Dendritic cell treated with granulocyte-macrophage colony-stimulating factor and Interleukin-4, amounts not matched to agents 40 ng/mL and 50 ng/mL, for 4 days (primary cell): ENCODE measurements at regions not wholly inside any gene's neighbourhood (a gene's known extent, or its start where the extent isn't known, plus 50 kb on each side); places are given as distances from the start of the nearest gene placed in this dataset.

Experiments
- H3K27ac Mint-ChIP-seq: one replicate; pipeline ENCODE4 v1.8.0; 2022; ENCODE audit warnings: mild to moderate bottlenecking, mixed read lengths
- H3K27me3 Mint-ChIP-seq: one replicate; pipeline ENCODE4 v1.8.0; 2022; ENCODE audit warnings: mild to moderate bottlenecking, mixed read lengths
- H3K36me3 Mint-ChIP-seq: one replicate; pipeline ENCODE4 v1.8.0; 2022; ENCODE audit warnings: low read depth, mixed read lengths
- H3K4me1 Mint-ChIP-seq: one replicate; pipeline ENCODE4 v1.8.0; 2022; ENCODE audit warnings: low read depth, mixed read lengths
- H3K4me3 Mint-ChIP-seq: one replicate; pipeline ENCODE4 v1.8.0; 2022; ENCODE audit warnings: mild to moderate bottlenecking, moderate library complexity, mixed read lengths
- H3K9me3 Mint-ChIP-seq: one replicate; pipeline ENCODE4 v1.8.0; 2022; ENCODE audit warnings: mixed read lengths
- intact Hi-C: fragments of 100-400 bp; cut with micrococcal nuclease; formaldehyde crosslinking; loops from one replicate; pipeline ENCODE4 v1.15.0; 2022

- Mint-ChIP-seq H3K9me3 (no peaks in the 10 kb centered on the region), H3K36me3 (no peaks in the 10 kb centered on the region), H3K27ac (no peak overlapping the region), H3K27me3 (no peaks in the 10 kb centered on the region), H3K4me3 (no peak overlapping the region), H3K4me1 (no peaks in the 10 kb centered on the region)
- intact Hi-C loops, result no loop called here
These were observed 213.5 kb upstream of the FAM83B start for GRCh38 chr6:54632984-54633565.

GRCh38 chr6:54633601-54634000, 213.0 kb upstream of the FAM83B start:
- no peak overlapping the region for H3K4me3 Mint-ChIP-seq
- H3K27me3 Mint-ChIP-seq, result no peaks in the 10 kb centered on the region
- no peaks in the 10 kb centered on the region for H3K9me3 Mint-ChIP-seq
- intact Hi-C loops, result no loop called here
- no peak overlapping the region for H3K27ac Mint-ChIP-seq
- H3K36me3 Mint-ChIP-seq, result no peaks in the 10 kb centered on the region
- H3K4me1 Mint-ChIP-seq, result no peaks in the 10 kb centered on the region

GRCh38 chr6:54640911-54641310, 205.7 kb upstream of the FAM83B start:
- H3K27ac Mint-ChIP-seq, result no peak overlapping the region
- H3K27me3 Mint-ChIP-seq, result no peaks in the 10 kb centered on the region
- no peaks in the 10 kb centered on the region for H3K36me3 Mint-ChIP-seq
- intact Hi-C loops, result no loop called here
- H3K4me1 Mint-ChIP-seq, result no peaks in the 10 kb centered on the region
- no peaks in the 10 kb centered on the region for H3K9me3 Mint-ChIP-seq
- no peak overlapping the region for H3K4me3 Mint-ChIP-seq

GRCh38 chr6:54646069-54646950, 200.3 kb upstream of the FAM83B start:
- Mint-ChIP-seq H3K4me3 (no peak overlapping the region), H3K27me3 (no peaks in the 10 kb centered on the region), H3K4me1 (no peaks in the 10 kb centered on the region), H3K27ac (no peak overlapping the region), H3K9me3 (no peaks in the 10 kb centered on the region), H3K36me3 (no peaks in the 10 kb centered on the region)
- intact Hi-C loops, result no loop called here

GRCh38 chr6:54646951-54647664, 199.5 kb upstream of the FAM83B start:
- H3K36me3 Mint-ChIP-seq, result no peaks in the 10 kb centered on the region
- no peak overlapping the region for H3K27ac Mint-ChIP-seq
- no peaks in the 10 kb centered on the region for H3K4me1 Mint-ChIP-seq
- H3K4me3 Mint-ChIP-seq, result no peak overlapping the region
- intact Hi-C loops, result no loop called here
- no peaks in the 10 kb centered on the region for H3K9me3 Mint-ChIP-seq
- H3K27me3 Mint-ChIP-seq, result no peaks in the 10 kb centered on the region

- no peaks in the 10 kb centered on the region for H3K36me3 Mint-ChIP-seq
- intact Hi-C loops, result no loop called here
These were observed 192.2 kb upstream of the FAM83B start for GRCh38 chr6:54654381-54654780.

GRCh38 chr6:54655162-54655561, 191.4 kb upstream of the FAM83B start:
- Mint-ChIP-seq H3K4me1 (no peaks in the 10 kb centered on the region), H3K27ac (no peak overlapping the region), H3K4me3 (no peak overlapping the region), H3K36me3 (no peaks in the 10 kb centered on the region), H3K27me3 (no peaks in the 10 kb centered on the region), H3K9me3 (no peaks in the 10 kb centered on the region)
- intact Hi-C loops, result no loop called here

More at GRCh38 chr6:54654381-54654780, 192.2 kb upstream of the FAM83B start:
- no peaks in the 10 kb centered on the region for H3K4me1 Mint-ChIP-seq
- H3K4me3 Mint-ChIP-seq, result no peak overlapping the region
- no peaks in the 10 kb centered on the region for H3K9me3 Mint-ChIP-seq
- no peak overlapping the region for H3K27ac Mint-ChIP-seq
- no peaks in the 10 kb centered on the region for H3K27me3 Mint-ChIP-seq

GRCh38 chr6:54665278-54665677, 181.3 kb upstream of the FAM83B start:
- H3K4me1 Mint-ChIP-seq, result no peaks in the 10 kb centered on the region
- no peaks in the 10 kb centered on the region for H3K27me3 Mint-ChIP-seq
- intact Hi-C loops, result no loop called here
- H3K4me3 Mint-ChIP-seq, result no peak overlapping the region
- H3K9me3 Mint-ChIP-seq, result peaks cover 31% of the 10 kb centered on the region
- no peak overlapping the region for H3K27ac Mint-ChIP-seq
- no peaks in the 10 kb centered on the region for H3K36me3 Mint-ChIP-seq

GRCh38 chr6:54680531-54680930, 166.0 kb upstream of the FAM83B start:
- H3K4me1 Mint-ChIP-seq, result no peaks in the 10 kb centered on the region
- H3K9me3 Mint-ChIP-seq, result no peaks in the 10 kb centered on the region
- intact Hi-C loops, result no loop called here
- no peak overlapping the region for H3K4me3 Mint-ChIP-seq
- no peak overlapping the region for H3K27ac Mint-ChIP-seq
- H3K36me3 Mint-ChIP-seq, result no peaks in the 10 kb centered on the region
- H3K27me3 Mint-ChIP-seq, result no peaks in the 10 kb centered on the region

- intact Hi-C loops, result no loop called here
- Mint-ChIP-seq H3K27me3 (no peaks in the 10 kb centered on the region), H3K4me3 (no peak overlapping the region), H3K36me3 (no peaks in the 10 kb centered on the region), H3K27ac (no peak overlapping the region), H3K4me1 (no peaks in the 10 kb centered on the region), H3K9me3 (no peaks in the 10 kb centered on the region)
These were observed 165.3 kb upstream of the FAM83B start for GRCh38 chr6:54681267-54681666.

GRCh38 chr6:54681987-54682386, 164.6 kb upstream of the FAM83B start:
- no peaks in the 10 kb centered on the region for H3K9me3 Mint-ChIP-seq
- H3K27ac Mint-ChIP-seq, result no peak overlapping the region
- H3K4me1 Mint-ChIP-seq, result no peaks in the 10 kb centered on the region
- H3K36me3 Mint-ChIP-seq, result no peaks in the 10 kb centered on the region
- H3K4me3 Mint-ChIP-seq, result no peak overlapping the region
- intact Hi-C loops, result no loop called here
- H3K27me3 Mint-ChIP-seq, result no peaks in the 10 kb centered on the region

GRCh38 chr6:54689620-54690019, 157.0 kb upstream of the FAM83B start:
- Mint-ChIP-seq H3K9me3 (no peaks in the 10 kb centered on the region), H3K36me3 (no peaks in the 10 kb centered on the region)

GRCh38 chr6:54690596-54690995, 156.0 kb upstream of the FAM83B start:
- H3K27ac Mint-ChIP-seq, result no peak overlapping the region
- no peak overlapping the region for H3K4me3 Mint-ChIP-seq
- H3K9me3 Mint-ChIP-seq, result no peaks in the 10 kb centered on the region
- intact Hi-C loops, result no loop called here
- H3K27me3 Mint-ChIP-seq, result no peaks in the 10 kb centered on the region
- H3K4me1 Mint-ChIP-seq, result peaks cover 2% of the 10 kb centered on the region
- no peaks in the 10 kb centered on the region for H3K36me3 Mint-ChIP-seq

More at GRCh38 chr6:54689620-54690019, 157.0 kb upstream of the FAM83B start:
- H3K4me1 Mint-ChIP-seq, result no peaks in the 10 kb centered on the region
- no peak overlapping the region for H3K27ac Mint-ChIP-seq
- no peak overlapping the region for H3K4me3 Mint-ChIP-seq
- intact Hi-C loops, result no loop called here
- no peaks in the 10 kb centered on the region for H3K27me3 Mint-ChIP-seq

- intact Hi-C loops, result no loop called here
- H3K27ac Mint-ChIP-seq, result no peak overlapping the region
- H3K27me3 Mint-ChIP-seq, result no peaks in the 10 kb centered on the region
- H3K36me3 Mint-ChIP-seq, result no peaks in the 10 kb centered on the region
- H3K4me1 Mint-ChIP-seq, result peaks cover 8% of the 10 kb centered on the region
- no peak overlapping the region for H3K4me3 Mint-ChIP-seq
- H3K9me3 Mint-ChIP-seq, result no peaks in the 10 kb centered on the region
These were observed 151.5 kb upstream of the FAM83B start for GRCh38 chr6:54694928-54695532.
